T-helper 2 cell treated with Interferon-gamma antibody and Interleukin-4, amounts not matched to agents 100 ng/mL and 5 ng/mL, for 36 hours (primary cell): ENCODE measurements at regions not wholly inside any gene's neighbourhood (a gene's known extent, or its start where the extent isn't known, plus 50 kb on each side); places are given as distances from the start of the nearest gene placed in this dataset.
"Not testable (repeated sequence)": the region's sequence is repeated elsewhere in the genome, so short reads cannot be mapped to it uniquely, and the experiment has no call there.

Source experiments
- intact Hi-C: fragments of 100-400 bp; cut with micrococcal nuclease; formaldehyde crosslinking; loops from one replicate; pipeline ENCODE4 v1.15.1; 2023

GRCh38 chr4:94014484-94015136 is 186.1 kb downstream of the ATOH1 start:
- intact Hi-C loops, result no loop called here

DNA sequence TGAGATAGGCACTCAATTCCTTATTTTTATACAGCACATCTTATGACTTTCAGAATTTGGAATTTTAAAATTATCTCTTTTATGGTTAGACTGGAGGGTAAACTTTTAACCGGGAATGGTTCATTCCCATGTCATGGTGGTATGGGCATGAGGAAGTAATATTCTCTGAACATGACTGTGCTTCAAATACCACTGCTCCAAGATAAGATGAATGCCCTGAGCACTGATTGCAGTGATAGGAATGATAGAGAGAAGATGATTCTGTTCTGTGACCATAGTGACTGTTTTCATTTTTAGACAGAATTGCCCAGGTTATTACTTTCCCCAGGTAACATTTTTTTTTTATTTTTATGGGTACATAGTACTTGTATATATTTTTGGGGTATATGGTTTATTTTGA is 187.4 kb downstream of the ATOH1 start:
- intact Hi-C loops, result no loop called here

- intact Hi-C loops, result no loop called here
These were observed 174.9 kb upstream of the SMARCAD1 start for GRCh38 chr4:94032754-94033153.

DNA sequence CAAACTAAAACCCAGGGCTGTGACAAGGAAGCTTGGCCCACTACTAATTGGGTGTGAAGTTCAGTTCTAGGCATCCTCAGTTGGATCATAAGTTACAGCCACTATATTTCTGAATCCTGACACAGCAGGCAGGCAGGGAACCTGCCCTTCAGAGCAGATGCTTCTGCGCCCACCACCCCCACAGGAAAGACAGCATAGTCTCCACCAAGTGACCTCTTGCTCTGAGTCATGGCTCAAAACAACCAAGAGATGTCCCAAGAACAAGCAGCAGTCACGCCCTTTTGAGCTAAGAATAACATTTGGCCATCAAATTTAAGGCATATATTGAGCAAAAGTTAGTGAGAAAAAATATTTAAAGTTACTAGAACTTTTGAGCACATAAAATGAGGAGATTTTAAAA is 170.7 kb upstream of the SMARCAD1 start:
- intact Hi-C loops, result no loop called here

DNA sequence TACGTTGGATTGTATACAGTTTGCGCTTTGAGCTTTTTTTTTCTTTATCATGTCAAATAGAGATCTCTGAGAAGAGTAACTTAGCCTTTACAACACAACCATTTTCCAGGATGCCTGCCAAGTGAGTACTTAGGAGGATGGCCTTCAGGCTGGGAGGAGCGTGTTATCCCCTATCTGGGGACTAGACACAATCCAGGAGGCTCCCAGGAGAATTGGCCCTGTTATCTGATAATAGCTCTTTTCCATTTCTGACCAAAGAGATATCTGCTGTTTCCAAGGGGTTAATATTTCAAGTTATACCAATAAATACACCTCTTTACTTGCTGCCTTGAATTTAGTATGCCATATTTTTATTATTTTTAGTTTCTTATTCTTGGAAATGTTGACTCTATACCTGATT is 169.5 kb upstream of the SMARCAD1 start:
- intact Hi-C loops, result no loop called here

DNA sequence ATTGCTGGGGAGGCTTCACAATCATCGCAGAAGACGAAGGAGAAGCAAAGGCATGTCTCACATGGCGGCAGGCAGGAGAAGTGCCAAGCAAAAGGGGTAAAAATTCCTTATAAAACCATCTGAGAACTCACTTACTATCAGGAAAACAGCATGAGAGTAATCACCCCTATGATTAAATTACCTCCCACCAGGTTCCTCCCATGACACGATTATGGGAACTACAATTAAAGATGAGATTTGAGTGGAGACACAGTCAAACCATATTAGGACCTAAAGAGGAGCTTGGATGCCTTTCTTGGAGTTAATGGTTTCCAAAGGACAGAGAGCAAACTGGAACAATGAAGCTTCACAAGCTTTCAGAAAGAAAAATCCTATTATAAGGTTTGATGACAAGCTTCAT is 168.4 kb upstream of the SMARCAD1 start:
- intact Hi-C loops, result no loop called here

DNA sequence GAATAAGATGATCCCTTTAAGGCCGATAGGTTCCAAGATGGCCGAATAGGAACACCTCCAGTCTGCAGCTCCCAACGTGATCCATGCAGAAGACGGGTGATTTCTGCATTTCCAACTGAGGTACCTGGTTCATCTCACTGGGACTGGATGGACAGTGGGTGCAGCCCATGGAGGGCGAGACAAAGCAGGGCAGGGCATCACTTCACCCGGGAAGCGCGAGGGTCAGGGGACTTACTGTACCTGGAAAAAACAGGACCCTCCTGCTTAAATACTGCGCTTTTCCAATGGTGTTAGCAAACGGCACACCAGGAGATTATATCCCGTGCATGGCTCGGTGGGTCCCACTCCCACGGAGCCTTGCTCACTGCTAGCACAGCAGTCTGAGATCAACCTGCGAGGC is 163.2 kb upstream of the SMARCAD1 start:
- intact Hi-C loops, result not testable (repeated sequence)

DNA sequence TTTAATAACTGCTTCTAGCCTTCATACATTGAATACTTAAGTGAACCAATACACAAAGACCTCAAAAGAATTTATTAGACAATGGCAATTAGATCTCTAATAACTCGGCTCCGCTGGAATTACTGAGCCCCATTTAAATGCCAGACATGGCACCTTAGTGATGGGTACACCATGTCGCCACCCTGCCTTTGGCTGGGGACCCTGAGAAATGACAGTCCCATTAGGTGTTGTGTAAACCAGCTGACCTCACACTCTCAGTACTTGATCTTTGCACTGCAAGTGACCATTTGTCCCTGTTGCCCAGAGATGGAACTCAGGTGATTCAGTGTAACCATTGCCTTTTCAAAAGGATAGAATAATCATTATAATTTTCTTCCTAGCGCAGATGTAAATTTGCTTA is 144.6 kb upstream of the SMARCAD1 start:
- intact Hi-C loops, result no loop called here

GRCh38 chr4:94068753-94069719 is 138.6 kb upstream of the SMARCAD1 start:
- intact Hi-C loops, result no loop called here

GRCh38 chr4:94076498-94076897 is 131.2 kb upstream of the SMARCAD1 start:
- intact Hi-C loops, result no loop called here

GRCh38 chr4:94084155-94084554 is 123.5 kb upstream of the SMARCAD1 start:
- intact Hi-C loops, result no loop called here

DNA sequence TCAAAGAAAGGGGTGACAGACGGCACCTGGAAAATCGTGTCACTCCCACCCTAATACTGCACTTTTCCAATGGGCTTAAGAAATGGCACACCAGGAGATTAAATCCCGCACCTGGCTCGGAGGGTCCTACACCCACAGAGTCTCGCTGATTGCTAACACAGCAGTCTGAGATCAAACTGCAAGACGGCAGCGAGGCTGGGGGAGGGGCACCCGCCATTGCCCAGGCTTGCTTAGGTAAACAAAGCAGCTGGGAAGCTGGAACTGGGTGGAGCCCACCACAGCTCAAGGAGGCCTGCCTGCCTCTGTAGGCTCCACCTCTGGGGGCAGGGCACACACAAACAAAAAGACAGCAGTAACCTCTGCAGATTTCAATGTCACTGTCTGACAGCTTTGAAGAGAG is 108.5 kb upstream of the SMARCAD1 start:
- intact Hi-C loops, result not testable (repeated sequence)

GRCh38 chr4:94112644-94113043 is 95.0 kb upstream of the SMARCAD1 start:
- intact Hi-C loops, result no loop called here

DNA sequence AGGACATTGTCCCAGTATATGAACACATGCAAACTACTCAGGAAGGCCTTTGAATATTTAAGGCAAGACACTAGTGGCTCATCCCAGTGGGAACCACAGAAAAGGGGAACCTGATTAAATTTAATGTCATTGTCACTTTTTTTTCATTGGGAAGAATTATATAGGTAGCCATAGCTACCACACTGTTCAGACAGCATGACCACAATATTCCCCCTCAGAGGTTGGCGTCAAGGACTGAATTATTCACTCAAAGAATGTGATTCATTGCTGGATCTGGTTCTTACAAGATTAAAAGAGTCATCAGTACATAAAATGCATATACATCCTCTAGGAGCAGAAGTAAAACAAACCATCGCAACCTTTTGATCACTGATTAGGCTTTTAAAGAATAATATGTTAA is 92.0 kb upstream of the SMARCAD1 start:
- intact Hi-C loops, result no loop called here

DNA sequence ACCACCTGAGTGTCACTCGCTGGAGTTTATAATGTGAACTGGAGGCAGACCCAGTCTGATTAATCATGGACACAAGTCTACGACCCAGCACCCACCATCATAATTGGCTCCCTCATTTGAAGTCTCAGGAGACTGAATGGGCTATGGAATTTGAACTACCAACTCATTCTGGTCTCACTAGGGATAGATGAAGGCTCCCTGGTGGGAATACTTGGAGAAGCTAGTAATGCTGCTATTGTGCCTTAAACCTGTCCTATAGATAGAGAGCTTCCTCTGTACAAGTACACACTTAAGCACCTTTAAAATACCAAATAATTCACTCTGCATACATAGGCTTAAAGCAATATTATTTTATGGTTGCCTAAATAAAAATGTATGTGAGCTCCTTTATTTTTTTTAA is 90.8 kb upstream of the SMARCAD1 start:
- intact Hi-C loops, result no loop called here

DNA sequence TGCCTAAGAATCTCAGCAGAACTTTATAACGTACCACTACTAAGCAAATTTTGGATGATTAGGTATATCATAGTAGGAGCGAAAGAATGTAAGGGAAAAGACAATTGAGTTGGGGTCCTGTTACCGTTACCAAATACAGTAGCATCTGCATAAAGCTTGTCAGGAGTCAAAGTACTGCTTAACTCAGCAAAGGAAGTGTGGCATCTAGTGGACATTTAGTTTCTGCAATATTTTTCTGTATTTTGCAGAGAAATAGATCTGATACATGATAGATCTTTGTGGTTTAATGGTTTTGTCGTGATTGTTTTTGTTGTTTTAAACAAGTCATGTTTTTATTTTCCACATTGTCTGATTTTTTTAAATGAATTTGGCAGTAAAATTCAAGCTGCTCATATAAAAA is 81.0 kb upstream of the SMARCAD1 start:
- intact Hi-C loops, result loop anchor here (5.0 kb wide), 1 partner anchor 334 kb away; no protein-coding TSS in a partner anchor

GRCh38 chr4:94127707-94128328 is 79.8 kb upstream of the SMARCAD1 start:
- intact Hi-C loops, result loop anchor here (5.0 kb wide), 1 partner anchor 336 kb away; no protein-coding TSS in a partner anchor

- intact Hi-C loops, result no loop called here
These were observed 76.5 kb upstream of the SMARCAD1 start for GRCh38 chr4:94131212-94131611.

DNA sequence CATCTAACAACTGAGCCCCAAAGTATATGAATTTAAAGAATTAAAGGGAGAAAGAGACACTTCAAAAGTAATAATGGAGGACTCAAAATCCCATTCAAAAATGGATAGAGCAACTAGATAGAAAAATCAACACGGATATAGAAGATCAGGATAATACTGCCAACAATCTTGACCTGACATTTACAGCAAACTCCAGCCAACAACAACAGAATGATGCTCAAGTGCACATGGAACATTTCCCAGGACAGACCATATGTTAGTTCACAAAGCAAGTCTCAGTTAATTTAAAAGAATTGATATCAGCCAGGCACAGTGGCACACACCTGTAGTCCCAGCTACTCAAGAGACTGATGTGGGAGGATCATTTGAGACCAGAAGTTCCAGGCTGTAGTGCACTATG is 72.0 kb upstream of the SMARCAD1 start:
- intact Hi-C loops, result no loop called here

DNA sequence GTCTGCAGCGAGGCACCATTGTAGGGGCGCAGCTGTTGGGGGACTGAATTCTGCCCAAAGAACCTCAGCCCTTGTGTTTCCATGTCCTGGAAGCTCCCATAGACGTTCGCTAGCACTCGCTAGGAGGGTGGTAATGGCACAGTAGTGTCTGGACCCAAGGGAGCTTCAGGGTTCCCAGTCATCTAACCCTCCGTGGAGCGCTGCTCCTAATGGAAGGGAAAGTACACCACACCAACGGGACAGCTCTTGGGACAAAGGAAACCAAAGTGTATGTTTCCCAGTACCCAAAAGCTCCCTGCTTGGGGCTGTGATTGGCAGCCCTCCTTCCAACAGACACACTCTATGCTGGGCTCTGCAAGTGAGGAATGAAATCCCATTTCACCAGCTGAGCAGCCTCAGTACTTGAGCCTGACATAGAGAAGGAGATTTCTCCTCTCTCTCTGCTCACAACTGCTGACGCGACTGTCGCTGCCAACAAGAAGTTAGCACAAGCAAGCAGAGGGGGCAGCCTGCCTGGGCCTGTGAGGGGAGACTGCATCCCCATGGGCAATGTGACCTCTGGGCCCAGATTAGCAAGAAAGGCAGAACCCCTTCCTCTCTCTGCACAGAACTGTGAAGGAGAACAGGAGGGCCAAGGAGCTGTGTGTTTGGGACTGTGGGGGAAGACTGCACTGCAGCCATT is 67.6 kb upstream of the SMARCAD1 start:
- intact Hi-C loops, result no loop called here

- intact Hi-C loops, result no loop called here
These were observed 66.7 kb upstream of the SMARCAD1 start for GRCh38 chr4:94141001-94141400.

DNA sequence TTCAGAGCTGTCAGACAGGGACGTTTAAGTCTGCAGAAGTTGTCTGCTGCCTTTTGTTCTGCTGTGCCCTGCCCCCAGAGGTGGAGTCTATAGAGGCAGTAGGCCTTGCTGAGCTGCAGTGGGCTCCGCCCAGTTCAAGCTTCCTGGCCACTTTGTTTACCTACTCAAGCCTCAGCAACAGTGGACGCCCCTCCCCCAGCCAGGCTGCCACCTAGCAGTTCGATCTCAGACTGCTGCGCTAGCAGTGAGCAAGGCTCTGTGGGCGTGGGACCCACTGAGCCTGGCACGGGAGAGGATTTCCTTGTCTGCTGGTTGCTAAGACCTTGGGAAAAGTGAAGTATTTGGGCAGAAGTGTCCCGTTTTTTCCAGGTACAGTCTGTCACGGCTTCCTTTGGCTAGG is 59.6 kb upstream of the SMARCAD1 start:
- intact Hi-C loops, result not testable (repeated sequence)
